ENCODE measurements at regions not wholly inside any gene's neighbourhood (a gene's known extent, or its start where the extent isn't known, plus 50 kb on each side); places are given as distances from the start of the nearest gene placed in this dataset.

GRCh38 chr14:104316121-104316722 lies 177.8 kb downstream of the KIF26A start:
- 96 to 97% methylated on average over 6 to 13 of the region's 20 CpGs for WGBS, 2 donors
- Histone ChIP-seq H3K4me3 (replicated peaks in 1 of 3) (no peak overlapping the region), H3K4me1 (no peaks in the 10 kb centered on the region), H3K27ac (no peak overlapping the region), H3K36me3 (no peaks in the 10 kb centered on the region), H3K27me3 (no peaks in the 10 kb centered on the region), H3K9me3 (no peaks in the 10 kb centered on the region)
- intact Hi-C loops (cut with DNase I), result no loop called here
- DNase-seq, result peak in 1 of 2 donors; percentile 1
- TF ChIP-seq POLR2A (IDR thresholded peaks at IDR 0.05), result no peak
- no peak for TF ChIP-seq CTCF (IDR thresholded peaks at IDR 0.05)

- no peaks in the 10 kb centered on the region for H3K9me3 ChIP-seq
- 75 to 81% methylated on average over 7 to 12 of the region's 12 CpGs for WGBS, 2 donors
- no peak overlapping the region for H3K4me3 ChIP-seq (replicated peaks in 1 of 3)
- no peak for TF ChIP-seq POLR2A (IDR thresholded peaks at IDR 0.05)
- TF ChIP-seq CTCF (IDR thresholded peaks at IDR 0.05), result no peak
- no peaks in the 10 kb centered on the region for H3K4me1 ChIP-seq
- no peaks in the 10 kb centered on the region for H3K36me3 ChIP-seq
- no peak for DNase-seq
- no peak overlapping the region for H3K27ac ChIP-seq
- intact Hi-C loops (cut with DNase I), result no loop called here
- no peaks in the 10 kb centered on the region for H3K27me3 ChIP-seq
These were observed 178.5 kb downstream of the KIF26A start for GRCh38 chr14:104316723-104317491.

- H3K4me3 ChIP-seq (replicated peaks in 1 of 3), result no peak overlapping the region
- no peak overlapping the region for H3K27ac ChIP-seq
- H3K4me1 ChIP-seq, result no peaks in the 10 kb centered on the region
- H3K36me3 ChIP-seq, result no peaks in the 10 kb centered on the region
- H3K9me3 ChIP-seq, result no peaks in the 10 kb centered on the region
- intact Hi-C loops (cut with DNase I), result no loop called here
- H3K27me3 ChIP-seq, result no peaks in the 10 kb centered on the region
- WGBS, 2 donors, result 82 to 88% methylated on average over 18 of the region's 18 CpGs
- peak in 1 of 2 donors; percentile 1 for DNase-seq
- TF ChIP-seq CTCF (IDR thresholded peaks at IDR 0.05), result no peak
- TF ChIP-seq POLR2A (IDR thresholded peaks at IDR 0.05), result no peak
These were observed 179.1 kb downstream of the KIF26A start for GRCh38 chr14:104317492-104317805.

GRCh38 chr14:104317975-104318557 lies 179.7 kb downstream of the KIF26A start:
- Histone ChIP-seq H3K27me3 (no peaks in the 10 kb centered on the region), H3K4me3 (replicated peaks in 1 of 3) (no peak overlapping the region), H3K27ac (no peak overlapping the region), H3K36me3 (no peaks in the 10 kb centered on the region), H3K4me1 (no peaks in the 10 kb centered on the region), H3K9me3 (no peaks in the 10 kb centered on the region)
- DNase-seq, result peak in 1 of 2 donors; percentile 1
- no peak for TF ChIP-seq POLR2A (IDR thresholded peaks at IDR 0.05)
- 93% methylated on average over 13 to 15 of the region's 18 CpGs for WGBS, 2 donors
- intact Hi-C loops (cut with DNase I), result no loop called here

- intact Hi-C loops (cut with DNase I), result no loop called here
- Histone ChIP-seq H3K4me1 (no peaks in the 10 kb centered on the region), H3K27me3 (no peaks in the 10 kb centered on the region), H3K9me3 (no peaks in the 10 kb centered on the region), H3K36me3 (no peaks in the 10 kb centered on the region), H3K4me3 (replicated peaks in 1 of 3) (no peak overlapping the region), H3K27ac (no peak overlapping the region)
- WGBS, 2 donors, result 81 to 83% methylated on average over 13 to 21 of the region's 25 CpGs
- TF ChIP-seq CTCF (IDR thresholded peaks at IDR 0.05) (no peak), POLR2A (IDR thresholded peaks at IDR 0.05) (no peak)
- DNase-seq, result peak in 1 of 2 donors; percentile 0
These were observed 180.4 kb downstream of the KIF26A start for GRCh38 chr14:104318558-104319490.
